Vagina (tissue), 2 donors: ENCODE measurements at regions not wholly inside any gene's neighbourhood (a gene's known extent, or its start where the extent isn't known, plus 50 kb on each side); places are given as distances from the start of the nearest gene placed in this dataset.

Experiments
- DNase-seq, 2 donors: peaks; one replicate each; pipeline ENCODE4 v3.0.0-alpha.2; 2017; ENCODE audit errors: extremely low spot score in 2 of 2
- H3K27ac ChIP-seq: fragments of 200-600 bp; sonication (generic); one replicate; pipeline ENCODE4 v1.5.1; 2019
- H3K27me3 ChIP-seq: fragments of 200-600 bp; sonication (generic); one replicate; pipeline ENCODE4 v1.5.1; 2019
- H3K36me3 ChIP-seq, 2 donors: fragments of 200-600 bp; sonication (generic); one replicate each; pipeline ENCODE4 v1.5.1; 2017 to 2019
- H3K4me1 ChIP-seq: fragments of 200-600 bp; sonication (generic); one replicate; pipeline ENCODE4 v1.5.1; 2019
- H3K4me3 ChIP-seq, 2 donors: fragments of 200-600 bp; sonication (generic); 1 replicate in 1 of 2; 2 replicates in 1 of 2; pipeline ENCODE4 v1.5.1; 2016 to 2019
- H3K9me3 ChIP-seq: fragments of 200-600 bp; sonication (generic); one replicate; pipeline ENCODE4 v1.5.1; 2019
- CTCF ChIP-seq, 3 experiments: fragments of 450-650 bp in 2 of 3; fragments of 200-600 bp in 1 of 3; sonication (generic) in 1 of 3; IDR thresholded peaks; one replicate each; pipeline ENCODE4 v1.5.1; 2017 to 2019; ENCODE audit warnings: antibody characterized with exemption in 3 of 3, mild to moderate bottlenecking in 2 of 3, moderate library complexity in 2 of 3
- POLR2A ChIP-seq, 2 donors: fragments of 450-650 bp; IDR thresholded peaks; one replicate each; pipeline ENCODE4 v1.6.1; 2017; ENCODE audit warnings: antibody characterized with exemption in 2 of 2, mild to moderate bottlenecking in 2 of 2, moderate library complexity in 2 of 2
- POLR2AphosphoS5 ChIP-seq, 2 donors: sonication (generic); formaldehyde crosslinking; IDR thresholded peaks; one replicate each; pipeline ENCODE4 v1.9.0; 2017; ENCODE audit warnings: antibody characterized with exemption in 2 of 2, mild to moderate bottlenecking in 2 of 2, low read depth in 1 of 2; ENCODE audit not compliant: insufficient read depth in 1 of 2
- intact Hi-C: fragments of 100-400 bp; cut with DNase I; formaldehyde crosslinking; loops from one replicate; pipeline ENCODE4 v1.15.1; 2023

- intact Hi-C loops, result no loop called here
- Histone ChIP-seq H3K36me3 (no peaks in the 10 kb centered on the region), H3K27me3 (no peaks in the 10 kb centered on the region), H3K9me3 (no peaks in the 10 kb centered on the region), H3K27ac (no peak overlapping the region), H3K4me1 (no peaks in the 10 kb centered on the region), H3K4me3 (no peak overlapping the region)
- no peak for TF ChIP-seq POLR2A (IDR thresholded peaks at IDR 0.05)
- TF ChIP-seq POLR2AphosphoS5 (IDR thresholded peaks at IDR 0.05; ENCODE audit: insufficient read depth in 1 of 2, low read depth in 1 of 2), result no peak
- no peak for TF ChIP-seq CTCF (IDR thresholded peaks at IDR 0.05)
- no peak for DNase-seq
Observed at GRCh38 chr2:15798701-15799431, 141.5 kb upstream of the MYCN start.

GRCh38 chr2:15799432-15799827 lies 140.9 kb upstream of the MYCN start:
- H3K9me3 ChIP-seq, result no peaks in the 10 kb centered on the region
- intact Hi-C loops, result no loop called here
- H3K27ac ChIP-seq, result no peak overlapping the region
- TF ChIP-seq POLR2A (IDR thresholded peaks at IDR 0.05), result no peak
- TF ChIP-seq POLR2AphosphoS5 (IDR thresholded peaks at IDR 0.05; ENCODE audit: insufficient read depth in 1 of 2, low read depth in 1 of 2), result no peak
- no peak for TF ChIP-seq CTCF (IDR thresholded peaks at IDR 0.05)
- no peaks in the 10 kb centered on the region for H3K4me1 ChIP-seq
- no peaks in the 10 kb centered on the region for H3K27me3 ChIP-seq
- no peak for DNase-seq
- no peaks in the 10 kb centered on the region for H3K36me3 ChIP-seq
- H3K4me3 ChIP-seq, result no peak overlapping the region

GRCh38 chr2:15800495-15801329 lies 139.6 kb upstream of the MYCN start:
- DNase-seq, result no peak
- TF ChIP-seq CTCF (IDR thresholded peaks at IDR 0.05) (no peak), POLR2A (IDR thresholded peaks at IDR 0.05) (no peak), POLR2AphosphoS5 (IDR thresholded peaks at IDR 0.05; ENCODE audit: insufficient read depth in 1 of 2, low read depth in 1 of 2) (no peak)
- no peak overlapping the region for H3K4me3 ChIP-seq
- H3K4me1 ChIP-seq, result no peaks in the 10 kb centered on the region
- no peaks in the 10 kb centered on the region for H3K27me3 ChIP-seq
- no peak overlapping the region for H3K27ac ChIP-seq
- intact Hi-C loops, result no loop called here
- no peaks in the 10 kb centered on the region for H3K9me3 ChIP-seq
- H3K36me3 ChIP-seq, result no peaks in the 10 kb centered on the region

- Histone ChIP-seq H3K4me1 (no peaks in the 10 kb centered on the region), H3K9me3 (no peaks in the 10 kb centered on the region), H3K27ac (no peak overlapping the region), H3K4me3 (no peak overlapping the region), H3K27me3 (no peaks in the 10 kb centered on the region), H3K36me3 (no peaks in the 10 kb centered on the region)
- intact Hi-C loops, result no loop called here
- no peak for TF ChIP-seq POLR2A (IDR thresholded peaks at IDR 0.05)
- no peak for TF ChIP-seq POLR2AphosphoS5 (IDR thresholded peaks at IDR 0.05; ENCODE audit: insufficient read depth in 1 of 2, low read depth in 1 of 2)
- no peak for TF ChIP-seq CTCF (IDR thresholded peaks at IDR 0.05)
- DNase-seq, result no peak
Observed at GRCh38 chr2:15801439-15801838, 138.9 kb upstream of the MYCN start.

- Histone ChIP-seq H3K4me1 (no peaks in the 10 kb centered on the region), H3K36me3 (no peaks in the 10 kb centered on the region), H3K4me3 (no peak overlapping the region), H3K27me3 (no peaks in the 10 kb centered on the region), H3K9me3 (no peaks in the 10 kb centered on the region), H3K27ac (no peak overlapping the region)
- TF ChIP-seq POLR2A (IDR thresholded peaks at IDR 0.05), result no peak
- TF ChIP-seq CTCF (IDR thresholded peaks at IDR 0.05), result no peak
- TF ChIP-seq POLR2AphosphoS5 (IDR thresholded peaks at IDR 0.05; ENCODE audit: insufficient read depth in 1 of 2, low read depth in 1 of 2), result no peak
- intact Hi-C loops, result no loop called here
- no peak for DNase-seq
Observed at GRCh38 chr2:15801904-15802303, 138.4 kb upstream of the MYCN start.
